ENCODE measurements at regions not wholly inside any gene's neighbourhood (a gene's known extent, or its start where the extent isn't known, plus 50 kb on each side); places are given as distances from the start of the nearest gene placed in this dataset.

- TF ChIP-seq EZH2 (optimal IDR thresholded peaks at IDR 0.05; ENCODE audit: low read depth, low read length) (no peak), CTCF (IDR thresholded peaks at IDR 0.05; ENCODE audit: low read length) (no peak), EZH2phosphoT487 (IDR thresholded peaks at IDR 0.05; ENCODE audit: low read length) (no peak)
Measured at GRCh38 chr5:4244306-4244705, 648.7 kb downstream of the IRX1 start.

Measured in MM.1S (cell line).